VCaP (cell line): ENCODE measurements at regions not wholly inside any gene's neighbourhood (a gene's known extent, or its start where the extent isn't known, plus 50 kb on each side); places are given as distances from the start of the nearest gene placed in this dataset.
"Not testable (repeated sequence)": the region's sequence is repeated elsewhere in the genome, so short reads cannot be mapped to it uniquely, and the experiment has no call there.

Experiments
- H3K27ac ChIP-seq: fragments of 450-650 bp; 2 replicates; pipeline ENCODE4 v1.5.1; 2017
- TF ChIP-seq, protein P1 (sequence below): fragments of 450-650 bp; conservative IDR thresholded peaks from 2 replicates; pipeline ENCODE4 v1.5.1; 2017; ENCODE audit warnings: mild to moderate bottlenecking, moderate library complexity

DNA sequence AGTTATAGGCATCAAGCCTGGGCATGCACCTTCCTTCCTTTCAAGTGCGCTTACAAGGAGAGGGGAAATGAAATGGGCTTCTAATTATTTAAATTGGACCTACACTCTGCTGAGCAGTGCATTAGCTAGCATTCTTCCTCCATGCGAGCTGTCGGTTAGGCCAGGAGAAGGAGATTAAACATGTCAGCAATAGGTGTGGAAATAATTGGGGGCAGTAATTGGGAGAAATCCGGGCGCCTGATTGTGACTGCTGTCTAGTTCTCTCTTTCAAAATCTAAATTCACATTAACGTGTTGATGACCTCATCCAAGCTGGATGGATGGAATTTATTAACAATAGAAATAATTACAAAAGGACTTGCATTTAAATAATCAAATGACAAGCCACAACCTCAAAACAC, 86.2 kb upstream of the SEL1L start:
- TF ChIP-seq, protein P1, sequence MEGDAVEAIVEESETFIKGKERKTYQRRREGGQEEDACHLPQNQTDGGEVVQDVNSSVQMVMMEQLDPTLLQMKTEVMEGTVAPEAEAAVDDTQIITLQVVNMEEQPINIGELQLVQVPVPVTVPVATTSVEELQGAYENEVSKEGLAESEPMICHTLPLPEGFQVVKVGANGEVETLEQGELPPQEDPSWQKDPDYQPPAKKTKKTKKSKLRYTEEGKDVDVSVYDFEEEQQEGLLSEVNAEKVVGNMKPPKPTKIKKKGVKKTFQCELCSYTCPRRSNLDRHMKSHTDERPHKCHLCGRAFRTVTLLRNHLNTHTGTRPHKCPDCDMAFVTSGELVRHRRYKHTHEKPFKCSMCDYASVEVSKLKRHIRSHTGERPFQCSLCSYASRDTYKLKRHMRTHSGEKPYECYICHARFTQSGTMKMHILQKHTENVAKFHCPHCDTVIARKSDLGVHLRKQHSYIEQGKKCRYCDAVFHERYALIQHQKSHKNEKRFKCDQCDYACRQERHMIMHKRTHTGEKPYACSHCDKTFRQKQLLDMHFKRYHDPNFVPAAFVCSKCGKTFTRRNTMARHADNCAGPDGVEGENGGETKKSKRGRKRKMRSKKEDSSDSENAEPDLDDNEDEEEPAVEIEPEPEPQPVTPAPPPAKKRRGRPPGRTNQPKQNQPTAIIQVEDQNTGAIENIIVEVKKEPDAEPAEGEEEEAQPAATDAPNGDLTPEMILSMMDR, result no peak
- no peak overlapping the region for H3K27ac ChIP-seq

DNA sequence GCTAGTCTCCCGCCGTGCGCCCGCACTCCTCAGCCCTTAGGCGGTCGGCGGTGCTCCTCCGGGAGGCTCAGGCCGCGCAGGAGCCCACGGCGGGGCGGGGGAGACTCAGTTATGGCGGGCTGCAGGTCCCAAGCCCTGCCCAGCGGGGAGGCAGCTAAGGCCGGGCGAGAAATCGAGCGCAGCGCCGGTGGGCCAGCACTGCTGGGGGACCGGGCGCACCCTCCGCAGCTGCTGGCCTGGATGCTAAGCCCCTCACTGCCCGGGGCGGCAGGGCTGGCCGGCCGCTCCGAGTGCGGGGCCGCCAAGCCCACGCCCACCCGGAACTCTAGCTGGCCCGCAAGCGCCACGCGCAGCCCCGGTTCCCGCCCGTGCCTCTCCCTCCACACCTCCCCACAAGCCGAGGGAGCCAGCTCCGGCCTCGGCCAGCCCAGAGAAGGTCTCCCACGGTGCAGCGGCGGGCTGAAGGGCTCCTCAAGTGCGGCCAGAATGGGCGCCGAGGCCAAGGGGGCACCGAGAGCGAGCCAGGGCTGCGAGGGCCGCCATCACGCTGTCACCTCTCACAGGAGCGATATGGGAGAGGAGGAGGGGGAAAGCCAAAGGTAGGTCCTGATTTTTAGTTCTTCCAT, 90.2 kb upstream of the SEL1L start:
- H3K27ac ChIP-seq, result not testable (repeated sequence)

DNA sequence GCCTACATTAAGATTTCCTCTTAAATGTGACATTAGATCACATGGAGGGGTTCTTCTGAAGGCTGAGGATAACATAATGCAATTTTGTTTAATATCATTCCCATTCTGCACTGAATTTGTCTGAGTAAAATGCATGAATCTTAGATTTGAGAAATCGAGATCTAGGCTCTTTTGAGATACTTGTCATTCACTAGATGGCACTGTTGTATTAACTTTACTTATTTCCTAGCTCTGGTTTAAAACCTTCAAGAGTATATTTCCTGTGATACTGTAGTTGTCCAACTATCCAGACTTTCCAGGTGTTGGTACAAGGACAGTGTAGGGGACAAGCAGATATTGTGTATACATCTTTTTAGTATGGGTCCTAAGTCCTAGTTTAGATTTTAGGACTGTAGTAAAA, 91.7 kb upstream of the SEL1L start:
- TF ChIP-seq, protein P1, result peak; percentile 68
- no peak overlapping the region for H3K27ac ChIP-seq

DNA sequence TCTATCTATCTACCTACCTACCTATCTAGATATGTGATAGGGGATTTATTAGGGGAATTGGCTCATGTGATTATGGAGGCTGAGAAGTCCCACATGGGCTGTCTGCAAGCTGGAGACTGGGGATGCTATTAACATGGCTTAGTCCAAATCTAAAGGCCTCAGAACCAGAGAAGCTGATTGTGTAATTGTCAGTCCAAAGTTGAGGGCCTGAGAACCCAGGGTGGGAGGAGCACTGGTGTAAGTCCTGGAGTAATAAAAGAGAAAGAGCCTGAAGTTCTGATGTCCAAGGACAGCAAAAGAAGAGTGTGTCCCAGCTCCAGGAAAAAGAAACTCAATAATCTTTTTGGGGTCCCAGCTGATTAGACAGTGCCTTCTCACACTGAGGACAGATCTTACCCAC, 98.5 kb upstream of the SEL1L start:
- no peak overlapping the region for H3K27ac ChIP-seq
- TF ChIP-seq, protein P1, result no peak

DNA sequence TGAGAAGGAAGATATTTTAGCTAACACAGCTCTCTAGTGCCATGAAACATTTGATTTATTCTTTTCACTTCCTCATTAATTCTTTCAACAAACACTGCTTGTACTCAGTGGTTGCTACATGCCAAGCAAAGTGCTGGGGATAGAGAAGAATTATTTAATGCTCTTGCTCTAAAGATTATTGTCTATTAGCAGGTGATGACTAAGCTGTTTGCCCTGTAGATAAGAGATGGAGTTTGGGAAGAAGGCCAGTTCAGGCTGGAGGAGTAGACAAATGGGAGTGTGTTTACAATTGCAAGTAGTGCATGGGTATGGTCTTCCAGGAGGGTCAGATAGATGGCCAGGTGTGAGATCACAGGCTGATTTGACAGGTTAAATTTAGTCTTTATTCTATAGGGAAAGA, 99.8 kb upstream of the SEL1L start:
- no peak overlapping the region for H3K27ac ChIP-seq
- TF ChIP-seq, protein P1, result no peak

DNA sequence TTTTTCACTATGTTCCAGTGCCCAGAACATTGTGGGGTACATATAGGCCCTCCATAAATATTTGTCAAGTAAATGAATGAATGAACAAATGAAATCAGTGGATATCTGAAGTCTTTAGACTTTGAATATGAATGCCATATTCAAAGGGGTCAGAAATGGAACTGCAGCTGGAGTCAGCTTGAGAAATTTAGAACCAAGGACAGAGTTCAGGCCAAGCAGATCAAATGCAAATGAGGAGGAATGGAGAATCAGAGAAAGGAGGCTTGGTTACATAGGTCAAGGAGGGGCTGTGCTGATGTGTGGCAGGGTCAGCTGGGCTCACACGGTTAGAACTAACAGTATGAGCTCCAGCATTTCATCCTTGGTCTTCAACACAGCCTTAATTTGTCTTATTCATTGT, 104.0 kb upstream of the SEL1L start:
- H3K27ac ChIP-seq, result no peak overlapping the region
- TF ChIP-seq, protein P1, result no peak

DNA sequence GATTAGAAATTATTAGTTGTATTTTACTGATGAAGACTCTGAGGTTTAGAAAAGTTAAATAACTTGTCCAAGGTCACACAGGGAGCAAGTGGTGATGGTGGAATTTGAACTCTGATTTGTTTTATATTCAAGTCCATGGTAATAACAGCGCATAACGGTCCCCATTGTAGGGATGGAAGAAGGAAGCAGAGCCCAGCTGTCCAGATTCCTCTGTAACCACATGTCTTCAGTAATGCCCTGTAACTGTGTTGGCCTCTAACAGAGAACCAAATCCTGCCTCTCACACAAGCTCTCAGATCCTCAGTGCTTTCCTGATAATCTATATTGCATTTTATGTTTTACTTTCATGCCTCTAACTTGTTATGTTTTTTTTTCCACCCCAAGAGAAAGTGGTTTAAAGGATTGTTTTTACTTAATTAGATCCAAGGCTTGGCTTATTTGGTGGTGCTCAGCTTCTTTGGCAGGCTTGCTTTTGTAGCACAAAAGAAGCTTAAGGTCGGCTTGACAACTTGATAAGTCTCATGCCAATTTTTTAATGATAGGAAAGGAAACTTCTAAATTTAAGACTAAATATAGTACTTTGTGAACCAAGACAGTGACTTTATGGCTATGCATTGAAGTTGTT, 105.1 kb upstream of the SEL1L start:
- no peak overlapping the region for H3K27ac ChIP-seq
- TF ChIP-seq, protein P1, result no peak

DNA sequence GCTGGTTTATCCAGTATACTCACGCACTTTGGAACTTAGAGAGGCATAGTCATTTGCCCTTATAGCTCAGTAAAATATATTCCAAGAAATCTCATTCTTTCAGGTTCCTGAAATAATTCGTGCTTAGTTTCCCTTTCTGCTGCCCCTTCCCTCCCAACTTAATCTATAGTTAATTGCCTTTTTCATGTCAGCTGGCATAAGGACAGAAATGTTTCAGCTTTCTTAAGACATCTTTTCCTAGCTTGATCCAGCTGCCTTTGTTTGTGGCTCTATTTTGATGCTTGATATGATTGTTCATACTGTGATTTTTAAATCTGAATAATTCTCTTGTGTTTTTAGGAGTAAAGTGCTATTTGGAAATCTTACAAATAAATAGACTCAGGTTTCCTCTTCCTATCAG, 120.0 kb upstream of the SEL1L start:
- TF ChIP-seq, protein P1, result no peak
- H3K27ac ChIP-seq, result no peak overlapping the region
